HG02623 (cell line): ENCODE measurements at regions not wholly inside any gene's neighbourhood (a gene's known extent, or its start where the extent isn't known, plus 50 kb on each side); places are given as distances from the start of the nearest gene placed in this dataset.
"Not testable (repeated sequence)": the region's sequence is repeated elsewhere in the genome, so short reads cannot be mapped to it uniquely, and the experiment has no call there.

Source experiments
- ATAC-seq: cut with Tn5 transposase; IDR thresholded peaks from one replicate; pipeline ENCODE4 v1.9.1; 2021; ENCODE audit warnings: moderate library complexity; ENCODE audit not compliant: unreplicated experiment

- no peak for ATAC-seq
Observed at GRCh38 chr4:120005527-120005926, 61.1 kb downstream of the MAD2L1 start.

GRCh38 chr4:120005076-120005475 lies 61.6 kb downstream of the MAD2L1 start:
- no peak for ATAC-seq

GRCh38 chr4:120004054-120004453 lies 62.6 kb downstream of the MAD2L1 start:
- no peak for ATAC-seq

GRCh38 chr4:120003193-120003592 lies 63.5 kb downstream of the MAD2L1 start:
- no peak for ATAC-seq

GRCh38 chr4:120001850-120002249 lies 64.8 kb downstream of the MAD2L1 start:
- ATAC-seq, result no peak

- ATAC-seq, result no peak
Observed at GRCh38 chr4:120000591-120001296, 65.9 kb downstream of the MAD2L1 start.

GRCh38 chr4:119996024-119996423 lies 70.6 kb downstream of the MAD2L1 start:
- ATAC-seq, result not testable (repeated sequence)

GRCh38 chr4:119984996-119985395 lies 81.7 kb downstream of the MAD2L1 start:
- ATAC-seq, result no peak

GRCh38 chr4:119982756-119983155 lies 83.9 kb downstream of the MAD2L1 start:
- no peak for ATAC-seq

- ATAC-seq, result no peak
Observed at GRCh38 chr4:119980456-119980855, 86.2 kb downstream of the MAD2L1 start.

- ATAC-seq, result no peak
Observed at GRCh38 chr4:119977076-119977940, 89.3 kb downstream of the MAD2L1 start.

GRCh38 chr4:119971431-119972084 lies 95.1 kb downstream of the MAD2L1 start:
- ATAC-seq, result no peak

- no peak for ATAC-seq
Observed at GRCh38 chr4:119962631-119963030, 104.0 kb downstream of the MAD2L1 start.

GRCh38 chr4:119958983-119959382 lies 107.7 kb downstream of the MAD2L1 start:
- no peak for ATAC-seq

GRCh38 chr4:119955256-119955655 lies 111.4 kb downstream of the MAD2L1 start:
- no peak for ATAC-seq

- ATAC-seq, result not testable (repeated sequence)
Observed at GRCh38 chr4:119954487-119954886, 112.2 kb downstream of the MAD2L1 start.

- no peak for ATAC-seq
Observed at GRCh38 chr4:119946359-119946758, 120.3 kb downstream of the MAD2L1 start.

- ATAC-seq, result no peak
Observed at GRCh38 chr4:119942806-119943205, 123.8 kb downstream of the MAD2L1 start.

GRCh38 chr4:119940557-119940956 lies 126.1 kb downstream of the MAD2L1 start:
- ATAC-seq, result no peak

- no peak for ATAC-seq
Observed at GRCh38 chr4:119939071-119939995, 127.3 kb downstream of the MAD2L1 start.

- no peak for ATAC-seq
Observed at GRCh38 chr4:119937746-119938145, 128.9 kb downstream of the MAD2L1 start.
